GM12878 (cell line): ENCODE measurements at regions not wholly inside any gene's neighbourhood (a gene's known extent, or its start where the extent isn't known, plus 50 kb on each side); places are given as distances from the start of the nearest gene placed in this dataset.

ENCODE experiments used
- ATAC-seq: fragments of 200-7000 bp; cut with Tn5 transposase; 3 replicates; pipeline ENCODE4 v1.9.1; 2020; ENCODE audit warnings: mild to moderate bottlenecking, moderate library complexity
- BruUV-seq: library from RNA; stranded (reverse); fragments of 400-500 nt; replicated peaks from 2 replicates; lab custom pipeline; 2021; lab: Mats Ljungman, UMichigan
- CTCF ChIA-PET: fragments of 300-600 bp; sonication (Branson Sonifier 250); formaldehyde crosslinking; extraction: SDS; loops from one replicate; lab custom pipeline; 2021; ENCODE audit warnings: inconsistent platforms; lab: Yijun Ruan, JAX
- POLR2A ChIA-PET: fragments of 350-600 bp; formaldehyde crosslinking; extraction: SDS; loops from one replicate; lab custom pipeline; 2021; ENCODE audit warnings: inconsistent platforms; lab: Charles Lee
- RAD21 ChIA-PET: fragments of 300-600 bp; sonication (Branson Sonifier 250); formaldehyde crosslinking; loops from one replicate; lab custom pipeline; 2023; ENCODE audit warnings: antibody characterized with exemption; ENCODE audit not compliant: unreplicated experiment; lab: Charles Lee
- SMC1A ChIA-PET: fragments of 300-600 bp; sonication (Branson Sonifier 250); formaldehyde crosslinking; loops from one replicate; lab custom pipeline; 2023; ENCODE audit not compliant: unreplicated experiment, uncharacterized antibody; lab: Charles Lee
- DNase-seq: peaks from one replicate; pipeline ENCODE4 v3.0.0-alpha.2; 2011; ENCODE audit warnings: low read depth, low spot score
- FAIRE-seq: peaks from 3 replicates; lab custom pipeline; 2011; peaks lifted over from hg19 to GRCh38; lab: Jason Lieb, UNC
- H2AFZ ChIP-seq: 2 replicates; pipeline ENCODE4 v1.6.0; 2011; ENCODE audit warnings: low read depth, low read length, control low read depth; ENCODE audit not compliant: control insufficient read depth
- H3K27ac ChIP-seq: 2 replicates; pipeline ENCODE4 v1.5.1; 2011; ENCODE audit warnings: control low read depth; ENCODE audit not compliant: control insufficient read depth, insufficient read depth
- H3K27me3 ChIP-seq, 2 experiments: replicated peaks in 1 of 2; 2 replicates each; pipeline versions ENCODE4 v1.6.0 to v1.6.1; 2011; ENCODE audit warnings: low read length in 1 of 2; ENCODE audit not compliant: control insufficient read depth in 2 of 2, insufficient read depth in 2 of 2
- H3K36me3 ChIP-seq, 2 experiments: 2 replicates each; pipeline ENCODE4 v1.5.1; 2011; ENCODE audit warnings: low read length in 1 of 2; ENCODE audit not compliant: control insufficient read depth in 2 of 2, insufficient read depth in 2 of 2
- H3K4me1 ChIP-seq: 2 replicates; pipeline ENCODE4 v1.6.1; 2011; ENCODE audit warnings: mild to moderate bottlenecking, low read length, moderate library complexity, mixed read lengths; ENCODE audit not compliant: control insufficient read depth, insufficient read depth
- H3K4me2 ChIP-seq: 2 replicates; pipeline ENCODE4 v1.6.0; 2011; ENCODE audit warnings: control low read depth; ENCODE audit not compliant: control insufficient read depth, insufficient read depth
- H3K4me3 ChIP-seq: fragments of 200-600 bp; sonication (generic); 2 replicates; pipeline ENCODE4 v1.5.1; 2016
- H3K79me2 ChIP-seq: 2 replicates; pipeline ENCODE4 v1.6.0; 2011; ENCODE audit warnings: low read length; ENCODE audit not compliant: control insufficient read depth, insufficient read depth
- H3K9ac ChIP-seq: 2 replicates; pipeline ENCODE4 v1.8.0; 2011; ENCODE audit warnings: low read length, control low read depth, mixed read lengths; ENCODE audit not compliant: control insufficient read depth, insufficient read depth
- H3K9me3 ChIP-seq: replicated peaks from 3 replicates; pipeline ENCODE4 v1.5.1; 2011; ENCODE audit warnings: mild to moderate bottlenecking, low read length; ENCODE audit not compliant: control insufficient read depth, insufficient read depth
- H4K20me1 ChIP-seq: 2 replicates; pipeline ENCODE4 v1.6.0; 2011; ENCODE audit not compliant: control insufficient read depth, insufficient read depth
- BCL11A ChIP-seq: IDR thresholded peaks from 2 replicates; pipeline ENCODE4 v1.6.1; 2011; ENCODE audit warnings: low read depth, low read length
- GATAD2B ChIP-seq: fragments of 450-650 bp; conservative IDR thresholded peaks from 2 replicates; pipeline ENCODE4 v1.6.1; 2017; ENCODE audit warnings: low read depth, mild to moderate bottlenecking, moderate library complexity
- MXI1 ChIP-seq: fragments of 150-350 bp; IDR thresholded peaks from 2 replicates; pipeline ENCODE4 v1.6.1; 2011; ENCODE audit warnings: low read depth, mild to moderate bottlenecking, inconsistent platforms, low read length, improper control_type of control experiment
- NFYA ChIP-seq: IDR thresholded peaks from 2 replicates; pipeline ENCODE4 v1.6.1; 2011; ENCODE audit warnings: low read depth, mild to moderate bottlenecking, low read length, improper control_type of control experiment, borderline replicate concordance
- RCOR1 ChIP-seq: conservative IDR thresholded peaks from 2 replicates; pipeline ENCODE4 v1.6.1; 2012; ENCODE audit warnings: low read depth, low read length, improper control_type of control experiment
- REST ChIP-seq: IDR thresholded peaks from 2 replicates; pipeline ENCODE4 v1.6.1; 2012; ENCODE audit warnings: mild to moderate bottlenecking, low read depth, low read length
- TCF12 ChIP-seq: IDR thresholded peaks from 2 replicates; pipeline ENCODE4 v1.6.1; 2011; ENCODE audit warnings: low read depth, mild to moderate bottlenecking, low read length
- ZNF207 ChIP-seq: fragments of 450-650 bp; IDR thresholded peaks from 2 replicates; pipeline ENCODE4 v1.6.1; 2014; ENCODE audit warnings: antibody characterized with exemption, mild to moderate bottlenecking, borderline replicate concordance
- ZNF274 ChIP-seq: IDR thresholded peaks from one replicate; pipeline ENCODE4 v1.8.0; 2011; ENCODE audit not compliant: insufficient read length, insufficient read depth
- WGBS: methylation state at CpG from one replicate; pipeline ENCODE4 v1.1.6; 2016; ENCODE audit warnings: low lambda C conversion rate; ENCODE audit not compliant: insufficient replicate concordance, insufficient coverage; ENCODE audit errors: missing lambda C conversion rate; 5-methylcytosine and 5-hydroxymethylcytosine counted together
- in situ Hi-C: fragments of 300-500 bp; cut with MboI; formaldehyde crosslinking; loops from 9 replicates; pipeline ENCODE4 v1.14.3; 2018; ENCODE audit warnings: mixed read lengths
- intact Hi-C: fragments of 100-400 bp; cut with micrococcal nuclease; formaldehyde crosslinking; loops from one replicate; pipeline ENCODE4 v1.14.2; 2022; ENCODE audit not compliant: unreplicated experiment

GRCh38 chr3:6124875-6125274 is 736.0 kb upstream of the GRM7 start (continued):
- no peak for TF ChIP-seq GATAD2B
- no peak for TF ChIP-seq MXI1
- TF ChIP-seq TCF12, result no peak
- TF ChIP-seq BCL11A, result no peak
- TF ChIP-seq RCOR1, result no peak
- TF ChIP-seq NFYA, result no peak
- TF ChIP-seq ZNF274, result no peak

GRCh38 chr3:6125520-6125919 is 735.4 kb upstream of the GRM7 start:
- ChIA-PET SMC1A (no interaction called here), POLR2A (no interaction called here), RAD21 (no interaction called here), CTCF (interaction anchor here (1.1 kb wide), 1 partner anchor 698 kb away, joined by 3 read pairs; no protein-coding TSS in a partner anchor)
- no peak for DNase-seq
- Histone ChIP-seq H2AFZ (no peak overlapping the region), H3K79me2 (no peaks in the 10 kb centered on the region), H3K4me2 (no peak overlapping the region), H3K27me3 (no peaks in the 10 kb centered on the region), H3K27ac (no peak overlapping the region), H4K20me1 (no peaks in the 10 kb centered on the region), H3K36me3 (no peaks in the 10 kb centered on the region), H3K4me1 (no peaks in the 10 kb centered on the region), H3K9me3 (no peaks in the 10 kb centered on the region), H3K9ac (no peak overlapping the region), H3K4me3 (no peak overlapping the region)
- TF ChIP-seq REST (0 out of 2 replicates have a peak, but pooled peaks have one; percentile 31), ZNF207 (no peak)
- ATAC-seq, result no peak
- no peak for FAIRE-seq
- intact Hi-C loops (no loop called here), in situ Hi-C loops (no loop called here)
- no TSS peak for BruUV-seq
- 5% methylated on average over 3 of the region's 3 CpGs for WGBS
